SU-DHL-6 (cell line): ENCODE measurements at regions not wholly inside any gene's neighbourhood (a gene's known extent, or its start where the extent isn't known, plus 50 kb on each side); places are given as distances from the start of the nearest gene placed in this dataset.

Experiments used
- H2AFZ ChIP-seq: fragments of 200-600 bp; sonication (generic); 2 replicates; pipeline ENCODE4 v1.6.1; 2014; ENCODE audit warnings: low read depth, mild to moderate bottlenecking, moderate library complexity, mixed read lengths, antibody characterized with exemption, low read length; ENCODE audit not compliant: severe bottlenecking
- H3F3A ChIP-seq: fragments of 200-600 bp; shearing (Covaris generic); 2 replicates; pipeline ENCODE4 v1.6.0; 2016; ENCODE audit warnings: antibody characterized with exemption, mild to moderate bottlenecking; ENCODE audit not compliant: insufficient read depth
- H3K27ac ChIP-seq: fragments of 200-600 bp; sonication (generic); 2 replicates; pipeline ENCODE4 v1.5.1; 2016; ENCODE audit warnings: low read depth, mild to moderate bottlenecking, low read length, moderate library complexity, mixed read lengths
- H3K27me3 ChIP-seq: fragments of 200-600 bp; sonication (generic), shearing (Covaris generic); 2 replicates; pipeline ENCODE4 v1.6.0; 2014; ENCODE audit warnings: mild to moderate bottlenecking, low read length
- H3K36me3 ChIP-seq: fragments of 200-600 bp; sonication (generic); 2 replicates; pipeline ENCODE4 v1.6.1; 2014; ENCODE audit warnings: mild to moderate bottlenecking, low read length, mixed read lengths
- H3K4me2 ChIP-seq: fragments of 300-600, 200-600 bp; shearing (Covaris generic), sonication (generic); 2 replicates; pipeline ENCODE4 v1.6.0; 2014; ENCODE audit warnings: low read length, low read depth, mild to moderate bottlenecking; ENCODE audit not compliant: poor library complexity, severe bottlenecking
- H3K4me3 ChIP-seq: fragments of 200-600 bp; sonication (generic); 2 replicates; pipeline ENCODE4 v1.5.1; 2014; ENCODE audit warnings: antibody characterized with exemption, low read length, mild to moderate bottlenecking, mixed read lengths; ENCODE audit not compliant: insufficient read depth, poor library complexity, severe bottlenecking
- H3K79me2 ChIP-seq: fragments of 200-600 bp; sonication (generic); 2 replicates; pipeline ENCODE4 v1.6.1; 2014; ENCODE audit warnings: mild to moderate bottlenecking, low read length, moderate library complexity; ENCODE audit not compliant: insufficient read depth
- H3K9ac ChIP-seq: fragments of 200-600 bp; sonication (generic); 2 replicates; pipeline ENCODE4 v1.7.0; 2014; ENCODE audit warnings: mild to moderate bottlenecking, low read length
- H3K9me2 ChIP-seq: fragments of 200-600 bp; sonication (generic); replicated peaks from 2 replicates; pipeline ENCODE4 v1.6.1; 2014; ENCODE audit warnings: low read length; ENCODE audit not compliant: insufficient read depth
- H3K9me3 ChIP-seq: fragments of 200-600 bp; sonication (generic); 2 replicates; pipeline ENCODE4 v1.6.1; 2014; ENCODE audit warnings: low read length, mixed read lengths; ENCODE audit not compliant: insufficient read depth
- H4K20me1 ChIP-seq: fragments of 200-600 bp; sonication (generic); 2 replicates; pipeline ENCODE4 v1.6.1; 2014; ENCODE audit warnings: low read depth, mild to moderate bottlenecking, antibody characterized with exemption, low read length, moderate library complexity, mixed read lengths
- EZH2phosphoT487 ChIP-seq: fragments of 200-600 bp; sonication (generic), shearing (Covaris generic); conservative IDR thresholded peaks from 2 replicates; pipeline ENCODE4 v1.6.1; 2018; ENCODE audit warnings: mild to moderate bottlenecking, antibody characterized with exemption, low read length, moderate library complexity, mixed read lengths
- TF ChIP-seq, protein P1 (sequence below): fragments of 200-600 bp; sonication (generic); IDR thresholded peaks from one replicate; pipeline ENCODE4 v1.5.1; 2017; ENCODE audit warnings: antibody characterized with exemption, mild to moderate bottlenecking, low read length, moderate library complexity; ENCODE audit not compliant: insufficient read depth, poor library complexity, severe bottlenecking

DNA sequence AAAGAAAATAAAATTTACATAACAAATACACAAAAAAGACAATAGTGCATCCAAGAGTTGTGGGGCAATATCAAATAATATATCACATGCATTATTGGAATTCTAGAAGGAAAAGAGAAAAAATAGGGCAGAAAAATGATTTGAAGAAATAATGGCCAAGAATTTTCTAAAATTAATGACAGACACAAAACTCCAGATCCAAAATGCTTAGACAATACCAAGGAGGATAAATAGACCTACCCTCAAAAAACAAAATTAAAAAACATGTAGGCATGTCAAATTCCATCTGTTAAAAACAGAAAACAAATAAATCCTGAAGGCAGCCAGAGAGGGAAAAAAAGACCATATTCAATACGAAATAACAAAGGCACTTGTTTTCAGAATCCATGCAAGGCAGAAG lies 191.5 kb upstream of the ZNF536 start:
- Histone ChIP-seq H3K79me2 (no peaks in the 10 kb centered on the region), H3K9ac (no peak overlapping the region), H3K4me3 (no peak overlapping the region), H3K9me2 (no peaks in the 10 kb centered on the region), H3K4me2 (no peak overlapping the region), H3F3A (no peaks in the 10 kb centered on the region), H3K27me3 (no peaks in the 10 kb centered on the region), H2AFZ (no peak overlapping the region), H3K27ac (no peak overlapping the region), H3K9me3 (peaks cover 19% of the 10 kb centered on the region; the same call in 1 of the 2 replicates), H4K20me1 (no peaks in the 10 kb centered on the region), H3K36me3 (no peaks in the 10 kb centered on the region)
- TF ChIP-seq, protein P1, sequence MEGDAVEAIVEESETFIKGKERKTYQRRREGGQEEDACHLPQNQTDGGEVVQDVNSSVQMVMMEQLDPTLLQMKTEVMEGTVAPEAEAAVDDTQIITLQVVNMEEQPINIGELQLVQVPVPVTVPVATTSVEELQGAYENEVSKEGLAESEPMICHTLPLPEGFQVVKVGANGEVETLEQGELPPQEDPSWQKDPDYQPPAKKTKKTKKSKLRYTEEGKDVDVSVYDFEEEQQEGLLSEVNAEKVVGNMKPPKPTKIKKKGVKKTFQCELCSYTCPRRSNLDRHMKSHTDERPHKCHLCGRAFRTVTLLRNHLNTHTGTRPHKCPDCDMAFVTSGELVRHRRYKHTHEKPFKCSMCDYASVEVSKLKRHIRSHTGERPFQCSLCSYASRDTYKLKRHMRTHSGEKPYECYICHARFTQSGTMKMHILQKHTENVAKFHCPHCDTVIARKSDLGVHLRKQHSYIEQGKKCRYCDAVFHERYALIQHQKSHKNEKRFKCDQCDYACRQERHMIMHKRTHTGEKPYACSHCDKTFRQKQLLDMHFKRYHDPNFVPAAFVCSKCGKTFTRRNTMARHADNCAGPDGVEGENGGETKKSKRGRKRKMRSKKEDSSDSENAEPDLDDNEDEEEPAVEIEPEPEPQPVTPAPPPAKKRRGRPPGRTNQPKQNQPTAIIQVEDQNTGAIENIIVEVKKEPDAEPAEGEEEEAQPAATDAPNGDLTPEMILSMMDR = no peak
- no peak for TF ChIP-seq EZH2phosphoT487

GRCh38 chr19:30183807-30184490 lies 188.2 kb upstream of the ZNF536 start:
- H3K27ac ChIP-seq = no peak overlapping the region

DNA sequence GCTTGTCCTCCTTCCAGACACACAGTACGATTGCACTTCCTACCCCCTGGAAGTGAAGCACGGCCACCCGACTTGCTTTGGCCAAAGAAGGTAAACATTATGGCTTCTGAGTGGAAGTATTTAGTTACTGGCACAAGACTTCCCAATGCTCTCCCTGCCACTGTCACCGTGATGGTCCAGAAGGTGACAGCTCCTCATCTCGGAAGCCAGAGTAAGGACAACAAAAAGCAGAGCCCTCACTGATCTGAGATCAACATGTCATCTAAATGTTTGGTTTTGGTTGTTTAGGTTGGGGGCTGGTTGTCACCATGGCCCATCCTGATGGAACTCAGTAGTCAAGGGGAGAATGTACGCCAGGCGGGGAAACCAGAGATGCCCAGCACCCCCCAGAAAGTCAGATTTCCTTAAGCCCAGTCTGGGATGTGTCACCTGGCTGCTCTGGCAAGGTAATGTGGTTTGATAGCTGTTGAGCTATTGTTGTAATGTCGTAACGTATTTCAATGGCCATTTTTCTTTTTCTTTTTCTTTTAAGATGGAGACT lies 170.1 kb upstream of the ZNF536 start:
- no peak overlapping the region for H3K4me3 ChIP-seq

More at GRCh38 chr19:30183807-30184490, 188.2 kb upstream of the ZNF536 start:
- no peak overlapping the region for H3K4me3 ChIP-seq
- H4K20me1 ChIP-seq = no peaks in the 10 kb centered on the region
- no peaks in the 10 kb centered on the region for H3K9me2 ChIP-seq
- H2AFZ ChIP-seq = no peak overlapping the region
- no peaks in the 10 kb centered on the region for H3K27me3 ChIP-seq
- H3F3A ChIP-seq = no peaks in the 10 kb centered on the region
- peaks cover 19% of the 10 kb centered on the region; the same call in 1 of the 2 replicates for H3K9me3 ChIP-seq
- H3K9ac ChIP-seq = no peak overlapping the region
- H3K4me2 ChIP-seq = no peak overlapping the region
- no peaks in the 10 kb centered on the region for H3K36me3 ChIP-seq
- TF ChIP-seq EZH2phosphoT487 = no peak
- TF ChIP-seq, protein P1 = no peak
- no peaks in the 10 kb centered on the region for H3K79me2 ChIP-seq

More for the DNA sequence above, 170.1 kb upstream of the ZNF536 start:
- Histone ChIP-seq H3K36me3 (no peaks in the 10 kb centered on the region), H3K79me2 (no peaks in the 10 kb centered on the region), H3K9ac (no peak overlapping the region), H3K4me2 (no peak overlapping the region), H3K9me3 (no peaks in the 10 kb centered on the region), H3K9me2 (no peaks in the 10 kb centered on the region), H4K20me1 (no peaks in the 10 kb centered on the region), H3K27ac (no peak overlapping the region), H2AFZ (no peak overlapping the region), H3K27me3 (no peaks in the 10 kb centered on the region), H3F3A (no peaks in the 10 kb centered on the region)
- TF ChIP-seq, protein P1 = no peak
- no peak for TF ChIP-seq EZH2phosphoT487
